T-helper 2 cell (primary cell): ENCODE measurements at regions not wholly inside any gene's neighbourhood (a gene's known extent, or its start where the extent isn't known, plus 50 kb on each side); places are given as distances from the start of the nearest gene placed in this dataset.

ENCODE experiments used
- DNase-seq, 5 experiments: peaks; one replicate each; pipeline versions ENCODE4 v3.0.0 to v3.0.0-alpha.2; 2012 to 2022

DNA sequence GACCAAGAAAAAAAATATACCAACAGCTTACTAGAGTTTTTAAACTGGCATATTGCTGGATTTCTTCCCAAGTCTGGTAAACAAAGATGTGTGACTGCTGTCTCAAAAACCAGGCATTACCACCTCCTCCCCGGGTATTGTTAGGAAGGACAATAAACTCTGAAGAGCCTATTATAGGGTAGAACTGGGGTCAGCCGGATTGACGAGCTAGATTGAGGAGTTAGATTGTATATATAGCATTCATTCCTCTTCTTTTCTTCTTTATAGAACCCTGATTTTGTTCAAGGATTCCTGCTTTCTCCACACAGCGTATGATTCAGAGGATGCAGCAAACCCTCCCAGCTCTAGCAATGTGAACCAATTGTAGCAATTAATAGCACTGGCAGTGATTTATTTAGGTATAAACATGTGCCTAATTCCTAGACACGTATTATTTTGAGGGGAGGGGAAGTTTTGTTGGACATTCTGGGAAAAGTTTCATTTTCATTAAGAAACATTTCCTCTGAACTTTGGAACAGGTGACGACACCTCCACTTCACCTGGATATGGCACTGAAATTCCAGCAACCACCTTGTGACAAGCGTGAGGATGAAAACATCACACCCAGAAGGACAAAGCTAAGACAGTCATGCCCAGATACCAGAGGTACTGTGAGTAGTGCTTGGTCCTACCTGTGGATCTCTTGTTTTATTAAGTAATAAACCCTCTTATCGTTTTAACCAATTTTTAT lies 679.4 kb upstream of the KIRREL3 start:
- no peak for DNase-seq

- no peak for DNase-seq
Observed at GRCh38 chr11:127678631-127679030, 678.1 kb upstream of the KIRREL3 start.

DNA sequence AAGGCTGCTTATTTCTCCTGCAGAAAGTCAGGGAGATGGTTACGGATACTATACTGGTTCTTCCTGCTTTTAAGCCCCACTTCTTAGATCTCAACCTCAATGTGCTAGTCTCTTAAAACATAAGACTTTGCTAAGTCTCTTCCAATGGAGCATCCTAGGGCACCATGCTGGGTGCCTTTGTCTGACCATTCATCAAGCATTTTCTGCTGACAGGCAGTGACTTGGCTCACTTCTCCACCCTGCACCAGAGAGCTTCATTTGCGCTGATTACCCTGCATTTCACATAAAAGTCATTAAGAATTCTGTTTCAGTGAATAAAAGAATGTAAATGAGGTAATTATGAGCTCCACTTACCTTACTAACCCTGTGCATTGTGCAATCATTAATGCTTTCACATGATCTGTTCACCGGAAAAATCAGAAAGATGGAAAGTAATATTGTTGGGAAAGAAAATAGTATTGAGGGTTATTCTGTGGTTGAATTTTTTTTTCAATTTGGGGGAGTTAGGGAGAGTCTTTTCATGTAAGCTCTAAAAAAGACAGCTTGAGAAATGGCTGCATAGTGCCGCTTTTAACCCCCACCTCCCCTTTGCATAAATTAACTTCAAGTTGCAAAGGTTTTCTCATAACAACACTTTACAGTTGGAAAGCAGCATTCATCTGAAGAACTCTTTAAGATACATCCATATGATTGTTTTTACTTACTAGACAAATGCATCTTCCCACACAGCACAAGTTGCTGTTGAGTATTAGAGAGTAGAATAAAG lies 677.3 kb upstream of the KIRREL3 start:
- DNase-seq = no peak

GRCh38 chr11:127675581-127675980 lies 675.0 kb upstream of the KIRREL3 start:
- DNase-seq = no peak

GRCh38 chr11:127674754-127675153 lies 674.2 kb upstream of the KIRREL3 start:
- no peak for DNase-seq

GRCh38 chr11:127670374-127671119 lies 670.0 kb upstream of the KIRREL3 start:
- DNase-seq = no peak

DNA sequence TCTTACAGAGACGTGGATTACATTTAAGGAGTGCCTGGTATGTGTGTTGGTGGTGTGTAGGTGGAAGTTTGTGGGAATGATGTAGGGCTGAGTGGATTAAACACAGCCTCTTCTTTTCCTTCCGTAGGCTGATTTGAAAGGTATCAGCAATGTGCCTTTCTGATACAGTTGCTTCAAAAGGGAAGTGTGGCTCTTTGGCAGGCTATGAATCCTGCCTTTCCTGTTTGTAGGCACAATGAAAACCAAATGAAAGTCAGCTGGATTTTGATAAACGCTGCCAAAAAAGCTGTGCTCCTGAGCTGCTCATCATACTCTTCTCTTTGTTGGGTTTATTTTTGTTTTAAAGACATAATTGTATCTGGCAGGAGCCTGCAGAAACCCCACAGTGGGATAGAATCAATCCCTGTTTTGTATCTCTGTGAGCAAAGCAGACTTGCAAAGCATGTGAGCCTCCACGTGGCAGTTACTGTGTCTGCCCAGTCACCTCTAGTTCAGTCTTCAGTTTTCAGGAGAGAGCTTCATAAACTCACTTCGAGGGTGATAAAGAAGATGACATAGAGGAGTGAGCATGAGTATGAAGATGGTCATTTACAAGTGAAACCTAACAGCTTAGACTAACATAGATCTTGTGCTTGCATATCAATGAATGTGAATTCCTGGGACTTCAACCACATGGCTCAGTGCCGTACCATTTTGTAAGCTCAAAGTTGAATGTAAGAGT lies 655.7 kb upstream of the KIRREL3 start:
- DNase-seq = no peak

- no peak for DNase-seq
Observed at GRCh38 chr11:127653076-127653475, 652.5 kb upstream of the KIRREL3 start.

- no peak for DNase-seq
Observed at GRCh38 chr11:127651888-127652221, 651.3 kb upstream of the KIRREL3 start.

- DNase-seq = no peak
Observed at GRCh38 chr11:127651175-127651887, 650.8 kb upstream of the KIRREL3 start.

DNA sequence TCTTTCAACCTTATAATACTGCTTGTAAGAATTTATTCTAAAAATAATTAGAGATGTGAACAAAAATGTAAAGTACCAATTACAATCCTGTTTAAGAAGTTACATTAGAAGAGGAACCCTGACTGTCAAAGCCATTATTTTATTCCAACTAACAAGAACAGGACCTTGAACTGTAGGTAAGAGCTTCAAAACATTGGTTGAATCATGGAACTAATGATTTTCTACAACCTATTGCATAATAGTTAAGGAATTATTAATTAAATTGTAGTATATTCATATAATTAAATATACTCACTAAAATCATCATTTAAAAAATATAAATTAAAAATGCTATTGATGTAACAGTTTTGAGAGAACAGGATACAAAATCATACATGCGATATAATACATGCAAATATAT lies 649.4 kb upstream of the KIRREL3 start:
- DNase-seq = no peak

- no peak for DNase-seq
Observed at GRCh38 chr11:127649071-127649470, 648.5 kb upstream of the KIRREL3 start.

DNA sequence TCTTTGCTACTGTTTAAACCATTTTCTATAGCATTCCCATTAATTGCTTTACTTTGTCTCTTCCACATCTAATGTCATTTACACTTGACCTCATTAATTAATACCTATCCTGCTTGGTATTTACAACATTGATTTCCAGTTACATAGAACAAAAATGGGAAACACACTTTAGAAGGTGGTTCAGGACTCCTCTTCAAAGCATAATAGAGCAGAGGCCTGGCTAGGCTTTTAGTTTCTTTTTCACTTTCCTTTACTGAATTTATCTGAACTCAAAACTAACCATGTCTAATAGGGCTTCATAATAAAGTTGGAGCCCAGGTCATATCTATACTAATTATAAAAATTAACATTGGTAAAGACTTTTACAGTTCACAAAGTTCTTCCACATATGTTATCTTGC lies 648.0 kb upstream of the KIRREL3 start:
- DNase-seq = no peak

DNA sequence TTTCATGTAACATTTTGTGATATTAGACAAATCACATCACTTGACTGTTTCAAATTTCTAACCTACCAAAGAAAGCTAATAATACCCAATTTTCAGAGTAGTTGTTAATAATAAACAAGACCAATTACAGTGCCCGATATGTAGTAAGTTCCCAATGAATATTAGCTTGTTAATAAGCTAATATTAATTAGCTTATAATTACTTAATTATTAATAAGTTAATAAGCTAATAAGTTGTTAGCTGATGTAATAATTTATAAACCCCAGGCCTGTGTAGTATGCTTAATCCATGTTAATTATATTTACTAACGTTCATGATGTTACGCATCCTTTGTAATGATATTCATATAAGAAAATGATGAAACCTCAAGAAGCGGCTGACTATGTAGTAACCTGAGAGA lies 643.8 kb upstream of the KIRREL3 start:
- DNase-seq = no peak

- DNase-seq = no peak
Observed at GRCh38 chr11:127643268-127644058, 642.9 kb upstream of the KIRREL3 start.

GRCh38 chr11:127640561-127641451 lies 640.2 kb upstream of the KIRREL3 start:
- DNase-seq = no peak

- no peak for DNase-seq
Observed at GRCh38 chr11:127639916-127640315, 639.3 kb upstream of the KIRREL3 start.

- no peak for DNase-seq
Observed at GRCh38 chr11:127632976-127633680, 632.6 kb upstream of the KIRREL3 start.

- no peak for DNase-seq
Observed at GRCh38 chr11:127632546-127632945, 632.0 kb upstream of the KIRREL3 start.

GRCh38 chr11:127631974-127632373 lies 631.4 kb upstream of the KIRREL3 start:
- DNase-seq = no peak
